Calu3 (cell line): ENCODE measurements at regions not wholly inside any gene's neighbourhood (a gene's known extent, or its start where the extent isn't known, plus 50 kb on each side); places are given as distances from the start of the nearest gene placed in this dataset.
"Not testable (repeated sequence)": the region's sequence is repeated elsewhere in the genome, so short reads cannot be mapped to it uniquely, and the experiment has no call there.

Source experiments
- BruUV-seq: library from RNA; stranded (reverse); fragments of 400-500 nt; replicated peaks from 2 replicates; lab custom pipeline; 2021; lab: Mats Ljungman, UMichigan
- CTCF ChIA-PET: fragments of 300-600 bp; sonication (Branson Sonifier 250); formaldehyde crosslinking; loops from one replicate; lab custom pipeline; 2022; ENCODE audit warnings: antibody characterized with exemption; lab: Charles Lee
- DNase-seq: peaks from one replicate; pipeline ENCODE4 v3.0.0; 2022
- H3K27ac Mint-ChIP-seq: one replicate; pipeline ENCODE4 v1.8.0; 2022; ENCODE audit warnings: mixed read lengths; ENCODE audit not compliant: unreplicated experiment
- H3K27me3 Mint-ChIP-seq: one replicate; pipeline ENCODE4 v1.8.0; 2022; ENCODE audit warnings: mixed read lengths; ENCODE audit not compliant: unreplicated experiment
- H3K36me3 Mint-ChIP-seq: one replicate; pipeline ENCODE4 v1.8.0; 2022; ENCODE audit warnings: mild to moderate bottlenecking, moderate library complexity, mixed read lengths; ENCODE audit not compliant: insufficient read depth, unreplicated experiment
- H3K4me1 Mint-ChIP-seq: one replicate; pipeline ENCODE4 v1.8.0; 2022; ENCODE audit warnings: mild to moderate bottlenecking, low read depth, mixed read lengths; ENCODE audit not compliant: unreplicated experiment
- H3K4me3 Mint-ChIP-seq: one replicate; pipeline ENCODE4 v1.8.0; 2022; ENCODE audit warnings: mild to moderate bottlenecking, low read depth, moderate library complexity, mixed read lengths; ENCODE audit not compliant: unreplicated experiment
- H3K9me3 Mint-ChIP-seq: one replicate; pipeline ENCODE4 v1.8.0; 2022; ENCODE audit warnings: low read depth, mixed read lengths; ENCODE audit not compliant: unreplicated experiment
- CTCF ChIP-seq: fragments of 200-600 bp; IDR thresholded peaks from one replicate; pipeline ENCODE4 v1.8.0; 2022; ENCODE audit warnings: antibody characterized with exemption; ENCODE audit not compliant: unreplicated experiment
- intact Hi-C: fragments of 100-400 bp; cut with micrococcal nuclease; formaldehyde crosslinking; loops from one replicate; pipeline ENCODE4 v1.10.0; 2022; ENCODE audit not compliant: unreplicated experiment

GRCh38 chr2:66101206-66101605 lies 333.7 kb upstream of the MEIS1 start:
- CTCF ChIA-PET: no interaction called here
- Mint-ChIP-seq H3K27me3 (peaks cover 13% of the 10 kb centered on the region), H3K4me3 (no peak overlapping the region), H3K4me1 (no peaks in the 10 kb centered on the region), H3K9me3 (peaks cover 4% of the 10 kb centered on the region), H3K36me3 (no peaks in the 10 kb centered on the region), H3K27ac (no peak overlapping the region)
- intact Hi-C loops: no loop called here
- no peak for DNase-seq
- no TSS peak for BruUV-seq
- no peak for TF ChIP-seq CTCF

GRCh38 chr2:66095820-66096345 lies 339.0 kb upstream of the MEIS1 start:
- DNase-seq: no peak
- no peak for TF ChIP-seq CTCF
- Mint-ChIP-seq H3K27ac (no peak overlapping the region), H3K9me3 (peaks cover 4% of the 10 kb centered on the region), H3K36me3 (no peaks in the 10 kb centered on the region), H3K4me3 (no peak overlapping the region), H3K4me1 (no peaks in the 10 kb centered on the region), H3K27me3 (peaks cover 13% of the 10 kb centered on the region)
- intact Hi-C loops: no loop called here
- BruUV-seq: no TSS peak
- CTCF ChIA-PET: no interaction called here

DNA sequence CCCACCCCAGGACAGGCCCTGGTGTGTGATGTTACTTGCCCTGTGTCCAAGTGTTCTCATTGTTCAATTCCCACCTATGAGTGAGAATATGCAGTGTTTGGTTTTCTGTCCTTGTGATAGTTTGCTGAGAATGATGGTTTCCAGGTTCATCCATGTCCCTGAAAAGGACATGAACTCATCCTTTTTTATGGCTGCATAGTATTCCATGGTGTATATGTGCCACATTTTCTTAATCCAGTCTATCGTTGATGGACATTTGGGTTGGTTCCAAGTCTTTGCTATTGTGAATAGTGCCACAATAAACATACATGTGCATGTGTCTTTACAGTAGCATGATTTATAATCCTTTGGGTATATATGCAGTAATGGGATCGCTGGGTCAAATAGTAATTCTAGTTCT lies 340.2 kb upstream of the MEIS1 start:
- H3K36me3 Mint-ChIP-seq, BruUV-seq, intact Hi-C loops, H3K9me3 Mint-ChIP-seq, DNase-seq, H3K27ac Mint-ChIP-seq, CTCF ChIA-PET, H3K4me3 Mint-ChIP-seq, H3K4me1 Mint-ChIP-seq: not testable (repeated sequence)
- peaks cover 13% of the 10 kb centered on the region for H3K27me3 Mint-ChIP-seq

DNA sequence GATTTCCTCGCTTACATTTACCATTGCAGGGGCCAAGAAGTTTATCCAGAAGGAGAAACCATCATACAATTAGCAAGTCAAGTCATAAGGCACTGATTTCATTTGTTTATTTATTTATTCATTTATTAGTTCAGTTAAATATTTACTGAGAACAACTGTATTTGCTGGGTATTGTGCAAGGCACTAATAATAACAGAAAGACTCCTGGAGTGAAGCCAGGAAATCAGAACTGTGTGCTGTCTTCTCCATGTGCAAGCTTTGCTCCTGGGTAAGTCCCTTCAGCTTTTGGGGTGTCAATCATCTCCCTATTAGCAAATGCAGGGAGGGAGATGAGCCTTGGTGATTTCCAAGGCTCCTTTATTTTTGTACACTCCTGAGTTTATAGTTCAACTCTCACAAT lies 341.6 kb upstream of the MEIS1 start:
- BruUV-seq: no TSS peak
- intact Hi-C loops: no loop called here
- peaks cover 13% of the 10 kb centered on the region for H3K27me3 Mint-ChIP-seq
- no peak overlapping the region for H3K4me3 Mint-ChIP-seq
- no peak for DNase-seq
- no peaks in the 10 kb centered on the region for H3K4me1 Mint-ChIP-seq
- no peak overlapping the region for H3K27ac Mint-ChIP-seq
- H3K36me3 Mint-ChIP-seq: no peaks in the 10 kb centered on the region
- no peak for TF ChIP-seq CTCF
- CTCF ChIA-PET: interaction anchor here (0.6 to 0.8 kb wide), 2 partner anchors 19 to 440 kb away, joined by 3 read pairs; no protein-coding TSS in a partner anchor
- peaks cover 7% of the 10 kb centered on the region for H3K9me3 Mint-ChIP-seq

GRCh38 chr2:66084948-66085590 lies 349.9 kb upstream of the MEIS1 start:
- H3K4me3 Mint-ChIP-seq: no peak overlapping the region
- TF ChIP-seq CTCF: no peak
- CTCF ChIA-PET: interaction anchor here (0.5 kb wide), 1 partner anchor 229 kb away, joined by 3 read pairs; no protein-coding TSS in a partner anchor
- peaks cover 20% of the 10 kb centered on the region for H3K27me3 Mint-ChIP-seq
- H3K4me1 Mint-ChIP-seq: no peaks in the 10 kb centered on the region
- DNase-seq: no peak
- no peaks in the 10 kb centered on the region for H3K36me3 Mint-ChIP-seq
- peaks cover 5% of the 10 kb centered on the region for H3K9me3 Mint-ChIP-seq
- no peak overlapping the region for H3K27ac Mint-ChIP-seq
- no TSS peak for BruUV-seq
- intact Hi-C loops: no loop called here
